Endothelial cell of umbilical vein (primary cell): ENCODE measurements at regions not wholly inside any gene's neighbourhood (a gene's known extent, or its start where the extent isn't known, plus 50 kb on each side); places are given as distances from the start of the nearest gene placed in this dataset.

Experiments used
- BruUV-seq: library from RNA; stranded (reverse); fragments of 400-500 nt; replicated peaks from 2 replicates; lab custom pipeline; 2021; lab: Mats Ljungman, UMichigan
- CTCF ChIA-PET: fragments of 300-600, 350-600 bp; sonication (Branson Sonifier 250); formaldehyde crosslinking; loops from one replicate; lab custom pipeline; 2021; ENCODE audit warnings: antibody characterized with exemption, inconsistent platforms; lab: Charles Lee
- POLR2A ChIA-PET: fragments of 300-600, 350-600 bp; sonication (Branson Sonifier 250); formaldehyde crosslinking; loops from one replicate; lab custom pipeline; 2021; ENCODE audit warnings: antibody characterized with exemption, inconsistent platforms; lab: Charles Lee
- DNase-seq: peaks from one replicate; pipeline ENCODE4 v3.0.0-alpha.2; 2011; ENCODE audit warnings: low read depth, low spot score
- FAIRE-seq: peaks from 2 replicates; lab custom pipeline; 2011; peaks lifted over from hg19 to GRCh38; lab: Jason Lieb, UNC
- H2AFZ ChIP-seq: 2 replicates; pipeline ENCODE4 v1.6.0; 2012; ENCODE audit warnings: low read depth, low read length, control low read depth, inconsistent platforms
- H3K27ac ChIP-seq: 2 replicates; pipeline ENCODE4 v1.5.1; 2011; ENCODE audit warnings: low read depth, mild to moderate bottlenecking, control low read depth, low read length, moderate library complexity; ENCODE audit not compliant: insufficient read depth
- H3K27me3 ChIP-seq, 2 experiments: 2 replicates each; pipeline versions ENCODE4 v1.6.0 to v1.6.1; 2011; ENCODE audit warnings: low read length in 2 of 2, mixed read lengths in 1 of 2; ENCODE audit not compliant: control insufficient read depth in 2 of 2, insufficient read depth in 2 of 2
- H3K36me3 ChIP-seq, 2 experiments: 2 replicates in 1 of 2; 3 replicates in 1 of 2; pipeline ENCODE4 v1.5.1; 2011; ENCODE audit warnings: low read length in 2 of 2, mild to moderate bottlenecking in 1 of 2, moderate library complexity in 1 of 2; ENCODE audit not compliant: control insufficient read depth in 2 of 2, insufficient read depth in 2 of 2; ENCODE audit errors: extremely low read depth in 1 of 2
- H3K4me1 ChIP-seq: 3 replicates; pipeline ENCODE4 v1.5.1; 2011; ENCODE audit warnings: mild to moderate bottlenecking, low read length; ENCODE audit not compliant: control insufficient read depth, insufficient read depth; ENCODE audit errors: extremely low read depth
- H3K4me2 ChIP-seq: 2 replicates; pipeline ENCODE4 v1.6.1; 2011; ENCODE audit warnings: low read length, control low read depth, mixed read lengths; ENCODE audit not compliant: insufficient read depth
- H3K4me3 ChIP-seq, 3 experiments: fragments of 200-600 bp in 1 of 3; sonication (generic), shearing (Covaris generic) in 1 of 3; replicated peaks in 1 of 3; 2 replicates each; pipeline ENCODE4 v1.5.1; 2011 to 2016; ENCODE audit warnings: control low read depth in 3 of 3, low read length in 3 of 3, mild to moderate bottlenecking in 2 of 3, inconsistent platforms in 1 of 3, low read depth in 1 of 3, moderate library complexity in 1 of 3; ENCODE audit not compliant: insufficient read depth in 1 of 3
- H3K79me2 ChIP-seq: 2 replicates; pipeline ENCODE4 v1.6.0; 2012; ENCODE audit warnings: low read length, inconsistent platforms; ENCODE audit not compliant: control insufficient read depth, insufficient read depth
- H3K9ac ChIP-seq: replicated peaks from 2 replicates; pipeline ENCODE3; 2011; ENCODE audit warnings: low read length, control low read depth; ENCODE audit not compliant: insufficient read depth; ENCODE audit errors: extremely low read depth
- H3K9me1 ChIP-seq: replicated peaks from 3 replicates; pipeline ENCODE4 v1.6.0; 2011; ENCODE audit warnings: mild to moderate bottlenecking, low read length; ENCODE audit not compliant: control insufficient read depth, insufficient read depth; ENCODE audit errors: extremely low read depth
- H3K9me3 ChIP-seq: replicated peaks from 2 replicates; pipeline ENCODE4 v1.5.1; 2012; ENCODE audit warnings: low read length, inconsistent platforms; ENCODE audit not compliant: control insufficient read depth, insufficient read depth
- H4K20me1 ChIP-seq: replicated peaks from 2 replicates; pipeline ENCODE3; 2011; ENCODE audit warnings: mild to moderate bottlenecking, low read length; ENCODE audit not compliant: control insufficient read depth, insufficient read depth; ENCODE audit errors: extremely low read depth
- CTCF ChIP-seq, 2 donors: IDR thresholded peaks; 1 replicate in 1 of 2; 2 replicates in 1 of 2; pipeline ENCODE4 v1.5.1; 2011; ENCODE audit warnings: low read length in 2 of 2, mild to moderate bottlenecking in 2 of 2, moderate library complexity in 2 of 2, control low read depth in 1 of 2, inconsistent platforms in 1 of 2, low read depth in 1 of 2; ENCODE audit not compliant: insufficient read depth in 1 of 2; ENCODE audit errors: extremely low read depth in 1 of 2
- EZH2 ChIP-seq: IDR thresholded peaks from 2 replicates; pipeline ENCODE4 v1.6.1; 2012; ENCODE audit warnings: borderline replicate concordance, low read depth, mild to moderate bottlenecking, moderate library complexity, low read length, inconsistent platforms; ENCODE audit not compliant: severe bottlenecking
- FOS ChIP-seq: IDR thresholded peaks from 2 replicates; pipeline ENCODE4 v1.6.1; 2011; ENCODE audit warnings: mild to moderate bottlenecking, low read length, moderate library complexity, borderline replicate concordance; ENCODE audit not compliant: insufficient read depth
- GATA2 ChIP-seq: IDR thresholded peaks from 2 replicates; pipeline ENCODE4 v1.7.0; 2011; ENCODE audit warnings: low read depth, mild to moderate bottlenecking, moderate library complexity, mixed read lengths, low read length; ENCODE audit not compliant: insufficient read length, insufficient read depth
- JUN ChIP-seq: IDR thresholded peaks from 2 replicates; pipeline ENCODE4 v1.6.1; 2011; ENCODE audit warnings: borderline replicate concordance, low read depth; ENCODE audit not compliant: insufficient read length, insufficient read depth
- MAX ChIP-seq: IDR thresholded peaks from 2 replicates; pipeline ENCODE4 v1.6.1; 2011; ENCODE audit not compliant: insufficient read depth, insufficient read length
- MYC ChIP-seq: IDR thresholded peaks from one replicate; pipeline ENCODE4 v1.6.1; 2011; ENCODE audit warnings: mild to moderate bottlenecking, low read depth, low read length
- POLR2A ChIP-seq: IDR thresholded peaks from 2 replicates; pipeline ENCODE4 v1.6.1; 2012; ENCODE audit warnings: low read depth, mild to moderate bottlenecking, control low read depth, low read length
- POLR2AphosphoS5 ChIP-seq: IDR thresholded peaks from 2 replicates; pipeline ENCODE4 v1.6.1; 2012; ENCODE audit warnings: low read depth, mild to moderate bottlenecking, control low read depth, low read length, moderate library complexity; ENCODE audit not compliant: insufficient read depth
- dilution Hi-C: fragments of 300-500 bp; cut with MboI; formaldehyde crosslinking; loops from one replicate; pipeline ENCODE4 v1.15.0; 2019; ENCODE audit warnings: low sequenced_read_pairs; ENCODE audit not compliant: extremely low pct_ligation_motif_present
- intact Hi-C: fragments of 100-400 bp; cut with micrococcal nuclease; formaldehyde crosslinking; loops from one replicate; pipeline ENCODE4 v1.10.0; 2022

- intact Hi-C loops = no loop called here
Measured at GRCh38 chr13:109384491-109385241, 401.7 kb downstream of the IRS2 start.

More at GRCh38 chr13:109384491-109385241, 401.7 kb downstream of the IRS2 start:
- ChIA-PET POLR2A (no interaction called here), CTCF (interaction anchor here (1.0 kb wide), 1 partner anchor 13 kb away, joined by 3 read pairs; no protein-coding TSS in a partner anchor)
- no TSS peak for BruUV-seq
- Histone ChIP-seq H2AFZ (no peak overlapping the region), H3K9me1 (no peaks in the 10 kb centered on the region), H4K20me1 (no peaks in the 10 kb centered on the region), H3K36me3 (no peaks in the 10 kb centered on the region), H3K27ac (no peak overlapping the region), H3K9me3 (no peaks in the 10 kb centered on the region), H3K9ac (no peak overlapping the region), H3K4me3 (no peak overlapping the region), H3K4me2 (no peak overlapping the region), H3K4me1 (no peaks in the 10 kb centered on the region), H3K27me3 (no peaks in the 10 kb centered on the region), H3K79me2 (no peaks in the 10 kb centered on the region)
- no peak for TF ChIP-seq FOS
- TF ChIP-seq JUN = no peak
- TF ChIP-seq EZH2 = no peak
- no peak for TF ChIP-seq POLR2A
- TF ChIP-seq GATA2 = no peak
- TF ChIP-seq CTCF (IDR thresholded peaks at IDR 0.05; ENCODE audit: extremely low read depth in 1 of 2, insufficient read depth in 1 of 2, low read depth in 1 of 2, low read length in 2 of 2) = no peak
- TF ChIP-seq MAX = no peak
- no peak for TF ChIP-seq MYC
- TF ChIP-seq POLR2AphosphoS5 = no peak
- dilution Hi-C loops = no loop called here
- FAIRE-seq (no peak), DNase-seq (no peak)
